HepG2 (cell line): ENCODE measurements at regions not wholly inside any gene's neighbourhood (a gene's known extent, or its start where the extent isn't known, plus 50 kb on each side); places are given as distances from the start of the nearest gene placed in this dataset.

Experiments
- ATAC-seq: fragments of 200-7000 bp; cut with Tn5 transposase; 3 replicates; pipeline ENCODE4 v1.9.1; 2020; ENCODE audit warnings: mild to moderate bottlenecking, moderate library complexity
- BruUV-seq: library from RNA; stranded (reverse); fragments of 400-500 nt; replicated peaks from 2 replicates; lab custom pipeline; 2021; lab: Mats Ljungman, UMichigan
- CTCF ChIA-PET: fragments of 300-600 bp; formaldehyde crosslinking; extraction: SDS; loops from one replicate; lab custom pipeline; 2021; ENCODE audit warnings: low total read pairs, inconsistent platforms, low intra/inter-chr PET ratio; lab: Yijun Ruan, JAX
- POLR2A ChIA-PET: fragments of 350-600 bp; sonication (Branson Sonifier 250); formaldehyde crosslinking; loops from one replicate; lab custom pipeline; 2020; ENCODE audit warnings: antibody characterized with exemption, inconsistent platforms; lab: Yijun Ruan, JAX
- DNase-seq: peaks from one replicate; pipeline ENCODE4 v3.0.0-alpha.2; 2015; ENCODE audit warnings: low spot score
- FAIRE-seq: peaks from 3 replicates; lab custom pipeline; 2011; peaks lifted over from hg19 to GRCh38; lab: Jason Lieb, UNC
- H2AFZ ChIP-seq: one replicate; pipeline ENCODE4 v1.6.1; 2011; ENCODE audit warnings: low read length, inconsistent platforms
- H3K27ac ChIP-seq: fragments of 300-600 bp; 3 replicates; pipeline ENCODE4 v1.8.0; 2011; ENCODE audit warnings: mixed run types, mild to moderate bottlenecking, mixed read lengths, low read length, inconsistent platforms; ENCODE audit not compliant: insufficient read depth; ENCODE audit errors: extremely low read length
- H3K27me3 ChIP-seq, 2 experiments: fragments of 200-600 bp in 1 of 2; 2 replicates in 1 of 2; 3 replicates in 1 of 2; pipeline versions ENCODE4 v1.6.0 to v1.8.0; 2011; ENCODE audit warnings: low read length in 2 of 2, mild to moderate bottlenecking in 2 of 2, moderate library complexity in 2 of 2, inconsistent platforms in 1 of 2; ENCODE audit not compliant: insufficient read depth in 2 of 2, control insufficient read depth in 1 of 2
- H3K36me3 ChIP-seq, 2 experiments: fragments of 200-600 bp in 1 of 2; replicated peaks in 1 of 2; 2 replicates in 1 of 2; 3 replicates in 1 of 2; pipeline versions ENCODE4 v1.5.1 to v1.8.0; 2011; ENCODE audit warnings: low read length in 2 of 2, inconsistent platforms in 1 of 2; ENCODE audit not compliant: insufficient read depth in 2 of 2, control insufficient read depth in 1 of 2
- H3K4me1 ChIP-seq: 2 replicates; pipeline ENCODE4 v1.5.1; 2012; ENCODE audit warnings: low read length, inconsistent platforms; ENCODE audit not compliant: insufficient read depth
- H3K4me2 ChIP-seq: 2 replicates; pipeline ENCODE4 v1.6.0; 2011; ENCODE audit warnings: low read depth, low read length, inconsistent platforms
- H3K4me3 ChIP-seq, 3 experiments: fragments of 200-600 bp in 1 of 3; sonication (generic), shearing (Covaris generic) in 1 of 3; replicated peaks in 1 of 3; 2 replicates each; pipeline ENCODE4 v1.5.1; 2011 to 2016; ENCODE audit warnings: low read length in 3 of 3, inconsistent platforms in 2 of 3, low read depth in 2 of 3, mild to moderate bottlenecking in 2 of 3, control low read depth in 1 of 3, mixed read lengths in 1 of 3; ENCODE audit not compliant: insufficient read depth in 1 of 3
- H3K79me2 ChIP-seq: one replicate; pipeline ENCODE4 v1.6.1; 2011; ENCODE audit warnings: low read length, inconsistent platforms; ENCODE audit not compliant: insufficient read depth
- H3K9ac ChIP-seq: 2 replicates; pipeline ENCODE4 v1.6.0; 2011; ENCODE audit warnings: mild to moderate bottlenecking, low read depth, low read length, inconsistent platforms; ENCODE audit not compliant: insufficient read depth
- H3K9me3 ChIP-seq: 2 replicates; pipeline ENCODE4 v1.5.1; 2012; ENCODE audit warnings: mild to moderate bottlenecking, low read length
- H4K20me1 ChIP-seq: 2 replicates; pipeline ENCODE4 v1.6.0; 2011; ENCODE audit warnings: inconsistent platforms, mild to moderate bottlenecking, low read length, moderate library complexity; ENCODE audit not compliant: insufficient read depth
- ATF7 ChIP-seq, 2 experiments: fragments of 450-650 bp in 1 of 2; sonication (generic) in 1 of 2; formaldehyde crosslinking in 1 of 2; IDR thresholded peaks; 2 replicates each; pipeline versions ENCODE4 v1.4.0 to v1.6.1; 2016 to 2020; ENCODE audit warnings: antibody characterized with exemption in 1 of 2, mild to moderate bottlenecking in 1 of 2, missing genetic modification reagents in 1 of 2
- KDM4B ChIP-seq: sonication (generic); formaldehyde crosslinking; IDR thresholded peaks from 2 replicates; pipeline ENCODE4 v1.4.0; 2020; ENCODE audit warnings: missing genetic modification reagents
- KLF12 ChIP-seq: sonication (generic); formaldehyde crosslinking; IDR thresholded peaks from 2 replicates; pipeline ENCODE4 v1.4.0; 2020; ENCODE audit warnings: missing genetic modification reagents, borderline replicate concordance
- MXI1 ChIP-seq: IDR thresholded peaks from 3 replicates; pipeline ENCODE4 v1.6.1; 2012; ENCODE audit warnings: low read depth, low read length, inconsistent platforms, borderline replicate concordance
- RBFOX2 ChIP-seq: fragments of 200-400 bp; formaldehyde crosslinking; IDR thresholded peaks from 2 replicates; pipeline ENCODE4 v1.6.1; 2017; ENCODE audit warnings: low read depth, mild to moderate bottlenecking, low read length
- RFX1 ChIP-seq: fragments of 450-650 bp; IDR thresholded peaks from 2 replicates; pipeline ENCODE4 v1.6.1; 2017
- TMF1 ChIP-seq: sonication (generic); formaldehyde crosslinking; IDR thresholded peaks from 2 replicates; pipeline ENCODE4 v1.8.1; 2022; ENCODE audit warnings: low read depth, missing genetic modification reagents
- U2AF1 ChIP-seq: fragments of 200-400 bp; formaldehyde crosslinking; optimal IDR thresholded peaks from 2 replicates; pipeline ENCODE3; 2017; ENCODE audit warnings: mild to moderate bottlenecking, low read depth, low read length
- ZNF432 ChIP-seq: sonication (generic); formaldehyde crosslinking; IDR thresholded peaks from 2 replicates; pipeline ENCODE4 v1.5.0; 2020; ENCODE audit warnings: missing genetic modification reagents, mild to moderate bottlenecking, borderline replicate concordance
- WGBS: methylation state at CpG from one replicate; pipeline ENCODE4 v1.1.6; 2017; ENCODE audit warnings: low lambda C conversion rate; 5-methylcytosine and 5-hydroxymethylcytosine counted together
- in situ Hi-C: cut with HindIII; loops from 2 replicates; pipeline ENCODE4 v1.10.0; 2017; ENCODE audit warnings: low pct_unique_long_range_greater_than_20kb; ENCODE audit not compliant: extremely low pct_ligation_motif_present
- intact Hi-C: fragments of 100-400 bp; cut with micrococcal nuclease; formaldehyde crosslinking; loops from one replicate; pipeline ENCODE4 v1.10.0; 2022; ENCODE audit not compliant: unreplicated experiment

DNA sequence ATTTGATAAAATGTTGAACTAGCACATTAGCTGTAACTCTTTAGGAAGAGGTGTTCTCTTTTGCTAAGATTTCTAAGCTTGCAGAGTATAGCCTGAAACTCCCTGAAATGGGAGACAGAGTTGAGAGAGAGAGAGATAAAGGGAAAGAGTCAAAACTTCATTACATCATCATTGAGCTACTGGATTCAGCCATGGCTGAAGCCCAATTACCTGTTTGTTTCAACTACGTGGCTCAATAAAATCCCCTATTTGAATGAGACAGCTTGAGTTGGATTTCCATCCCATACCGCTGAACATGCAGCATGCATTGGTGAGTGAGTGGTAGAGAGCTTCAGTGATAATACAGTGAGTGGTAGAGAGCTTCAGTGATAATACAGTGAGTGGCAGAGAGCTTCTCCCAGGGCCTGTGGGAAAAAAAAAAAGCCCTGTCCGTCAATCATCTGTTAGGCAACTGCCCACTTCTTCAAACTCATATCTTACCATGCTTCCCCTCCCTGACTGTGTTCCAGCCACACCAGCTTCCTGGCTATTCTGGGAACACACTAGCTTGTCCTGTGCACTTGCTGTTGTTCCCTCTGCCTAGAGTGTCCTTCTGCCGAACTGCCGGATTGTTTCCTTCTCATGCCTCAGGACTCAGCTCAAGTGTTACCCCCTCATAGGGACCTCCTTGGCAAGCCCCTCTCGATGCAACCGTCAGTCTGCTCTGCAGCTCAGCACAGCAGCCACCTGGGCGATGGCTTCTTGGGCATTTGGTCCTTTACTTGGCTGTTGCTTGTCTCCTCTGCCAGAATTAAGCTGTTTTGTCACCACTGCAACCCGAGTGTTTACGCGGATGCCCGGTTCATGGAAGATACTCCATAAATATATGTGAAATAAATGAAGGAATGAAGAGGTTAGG is 91.3 kb upstream of the EYA2 start:
- H3K27me3 ChIP-seq: peaks cover 8 to 67% of the 10 kb centered on the region in 2 experiments
- no peaks in the 10 kb centered on the region for H3K9me3 ChIP-seq
- H3K4me1 ChIP-seq: no peaks in the 10 kb centered on the region
- ChIA-PET POLR2A (no interaction called here), CTCF (no interaction called here)
- no TSS peak for BruUV-seq
- H3K79me2 ChIP-seq: no peaks in the 10 kb centered on the region
- H3K4me2 ChIP-seq: no peak overlapping the region
- intact Hi-C loops: no loop called here
- H3K4me3 ChIP-seq: no peak overlapping the region
- TF ChIP-seq KDM4B (CRISPR knock-in tag): no peak
- peak; percentile 79 for TF ChIP-seq ATF7 (IDR thresholded peaks at IDR 0.05)
- no peak for TF ChIP-seq ATF7 (CRISPR knock-in tag; IDR thresholded peaks at IDR 0.05)
- TF ChIP-seq TMF1 (CRISPR knock-in tag): no peak
- TF ChIP-seq KLF12 (CRISPR knock-in tag): no peak
- TF ChIP-seq MXI1: no peak
- no peak for TF ChIP-seq ZNF432 (CRISPR knock-in tag)
- TF ChIP-seq RBFOX2: no peak
- no peak for TF ChIP-seq RFX1
- TF ChIP-seq U2AF1: no peak
- WGBS: 36% methylated on average over 12 of the region's 12 CpGs
- no peaks in the 10 kb centered on the region for H3K36me3 ChIP-seq
- no peak overlapping the region for H2AFZ ChIP-seq
- H3K9ac ChIP-seq: no peak overlapping the region
- ATAC-seq (no peak), FAIRE-seq (no peak), DNase-seq (no peak)
- H3K27ac ChIP-seq: no peak overlapping the region
- no peaks in the 10 kb centered on the region; the same call in 1 of the 2 replicates for H4K20me1 ChIP-seq
- in situ Hi-C loops: no loop called here
